HG03460 (cell line): ENCODE measurements at regions not wholly inside any gene's neighbourhood (a gene's known extent, or its start where the extent isn't known, plus 50 kb on each side); places are given as distances from the start of the nearest gene placed in this dataset.

ENCODE experiments used
- ATAC-seq: cut with Tn5 transposase; IDR thresholded peaks from one replicate; pipeline ENCODE4 v1.9.1; 2021; ENCODE audit not compliant: unreplicated experiment

GRCh38 chr6:156650896-156651390, 126.2 kb upstream of the ARID1B start:
- no peak for ATAC-seq

DNA sequence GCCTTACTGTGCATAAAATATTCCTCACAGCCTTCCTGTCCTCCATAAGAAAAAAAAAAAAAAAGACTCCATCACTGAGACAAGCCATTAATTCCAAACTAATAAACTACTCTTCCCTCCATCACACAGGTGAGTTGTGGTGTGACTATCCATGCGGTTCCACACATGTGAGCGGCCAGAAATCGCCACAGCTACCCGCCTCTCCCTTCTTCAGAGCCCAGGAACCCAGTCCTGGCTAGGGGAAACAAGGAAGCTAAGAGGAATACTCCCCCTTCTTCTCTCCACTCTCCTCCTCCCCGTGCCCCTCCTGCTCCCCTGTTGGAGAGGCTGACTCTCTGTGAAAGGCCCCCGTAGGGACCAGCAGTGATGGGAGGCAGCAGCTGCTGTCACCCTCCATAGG, 128.6 kb upstream of the ARID1B start:
- ATAC-seq = no peak

DNA sequence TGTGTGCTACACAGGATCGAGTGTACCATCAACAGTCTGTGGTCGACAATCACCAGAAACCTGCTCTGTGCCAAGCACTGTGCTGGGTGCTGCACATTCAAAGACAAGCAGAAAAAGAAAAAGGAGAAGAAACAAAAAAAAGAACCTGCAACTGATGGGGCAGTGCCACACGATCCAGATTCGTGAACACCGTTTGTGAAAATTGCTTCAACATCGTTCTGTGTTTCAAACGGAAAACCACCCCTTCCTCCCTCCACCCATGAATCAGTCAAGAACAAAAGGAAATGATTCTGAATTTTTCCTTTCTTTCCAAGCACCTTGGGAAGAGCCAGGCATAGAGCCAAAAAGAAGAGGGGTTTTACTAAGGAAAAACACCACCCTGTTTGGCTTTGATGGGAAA, 129.2 kb upstream of the ARID1B start:
- no peak for ATAC-seq

GRCh38 chr6:156647140-156647784, 129.9 kb upstream of the ARID1B start:
- no peak for ATAC-seq

- ATAC-seq = no peak
Measured at GRCh38 chr6:156646496-156646895, 130.7 kb upstream of the ARID1B start.

DNA sequence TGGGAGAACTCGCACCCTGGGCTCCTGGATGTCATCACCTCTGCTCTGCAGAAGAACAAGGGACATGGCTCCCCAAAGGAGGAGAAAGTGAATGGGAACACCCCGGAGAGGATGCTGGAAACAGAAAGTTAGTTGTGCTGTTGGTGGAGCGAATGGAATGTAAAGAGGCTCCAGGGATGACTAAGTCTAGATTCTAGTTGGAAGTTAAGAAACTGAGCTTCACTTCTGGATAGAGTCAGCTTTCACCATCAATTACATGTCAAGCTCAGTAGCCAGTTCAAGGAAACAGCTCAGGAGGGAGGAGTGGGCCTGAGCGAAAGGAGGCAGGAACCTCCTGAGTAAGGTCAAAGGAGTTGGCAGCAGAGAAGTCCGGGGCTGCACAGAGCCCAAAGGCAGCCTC, 132.1 kb upstream of the ARID1B start:
- ATAC-seq = no peak

DNA sequence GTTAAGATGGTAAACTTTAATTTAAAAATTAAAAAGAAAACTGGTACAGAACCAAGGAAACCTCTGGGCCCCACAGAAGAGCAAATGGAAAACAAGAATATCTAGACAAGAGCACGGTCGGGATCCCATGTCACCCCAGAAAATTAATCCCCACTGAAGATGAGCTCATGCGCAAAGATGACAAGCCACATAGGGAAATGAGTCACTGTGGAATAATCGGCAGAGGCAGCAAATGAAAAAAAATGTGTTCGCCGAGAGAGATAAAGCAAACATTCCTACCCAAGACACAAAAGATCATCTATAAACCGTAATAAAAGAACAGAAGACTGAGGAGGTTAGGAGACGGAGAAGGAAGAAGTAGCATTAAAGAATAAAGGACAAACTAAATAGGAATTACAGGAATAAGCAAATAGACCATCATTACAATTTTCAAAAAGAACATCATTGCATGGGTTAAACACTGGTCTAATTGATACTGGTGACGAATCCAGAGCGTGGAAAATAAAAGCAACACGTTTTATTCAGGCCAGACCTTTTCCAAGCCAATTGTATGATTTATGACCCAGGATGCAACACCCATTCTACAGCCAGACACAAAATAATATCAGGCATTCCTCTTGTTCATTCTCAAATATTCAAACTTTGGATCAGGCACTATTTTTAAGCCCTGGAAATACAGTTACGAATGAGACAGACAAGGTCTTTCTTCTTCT, 138.0 kb upstream of the ARID1B start:
- ATAC-seq = no peak

DNA sequence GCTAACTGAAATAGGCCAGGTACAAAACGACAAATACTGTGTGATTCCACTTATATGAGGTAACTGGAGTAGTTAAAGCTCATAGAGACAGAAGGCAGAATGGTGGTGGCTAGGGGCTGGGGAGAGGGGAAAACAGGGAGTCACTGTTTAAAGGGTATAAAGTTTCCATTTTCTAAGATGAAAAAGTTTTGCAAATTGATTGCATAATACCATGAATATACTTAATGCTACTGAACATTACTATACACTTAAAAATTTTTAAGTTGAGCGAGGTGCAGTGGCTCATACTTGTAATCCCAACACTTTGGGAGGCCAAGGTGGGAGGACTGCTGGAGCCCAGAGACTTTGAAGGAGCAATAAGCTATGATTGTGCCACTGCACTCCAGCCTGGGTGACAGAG, 138.6 kb upstream of the ARID1B start:
- ATAC-seq = no peak

GRCh38 chr6:156634951-156635371, 142.2 kb upstream of the ARID1B start:
- no peak for ATAC-seq

GRCh38 chr6:156634048-156634447, 143.1 kb upstream of the ARID1B start:
- ATAC-seq = no peak

GRCh38 chr6:156633291-156633690, 143.9 kb upstream of the ARID1B start:
- ATAC-seq = no peak

DNA sequence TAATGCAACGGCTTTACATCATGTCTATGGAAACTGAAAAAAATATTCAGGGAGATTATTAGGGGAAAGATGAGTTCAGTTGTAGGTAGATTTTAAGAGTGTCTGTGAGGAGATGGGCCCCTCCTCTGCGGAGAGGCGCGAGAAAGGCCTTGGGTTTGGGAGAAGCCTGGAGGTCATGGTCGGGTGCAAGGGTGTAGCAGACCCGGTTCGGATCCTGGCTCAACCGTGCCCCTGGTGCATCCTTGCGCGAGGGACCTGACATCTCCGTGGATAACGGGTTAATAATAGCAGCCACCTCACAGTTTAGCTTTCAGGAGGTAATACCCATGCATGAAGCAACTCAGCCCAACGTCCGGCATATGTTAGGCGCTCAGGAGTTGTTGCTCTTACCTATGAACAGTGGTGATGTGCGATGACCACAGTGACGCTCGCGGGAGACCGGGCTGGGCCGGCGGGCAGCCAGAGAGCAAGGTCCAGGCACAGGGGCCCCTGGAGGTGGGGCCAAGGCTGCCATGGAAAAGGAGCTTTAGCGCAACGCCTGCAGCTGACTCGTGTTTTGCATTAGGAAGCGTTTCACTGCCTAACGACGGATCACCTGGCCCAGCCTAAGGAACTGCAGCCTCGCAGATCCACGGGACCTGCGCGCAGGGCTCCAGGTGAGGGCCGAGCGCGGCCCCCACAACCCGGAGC, 146.4 kb upstream of the ARID1B start:
- no peak for ATAC-seq

DNA sequence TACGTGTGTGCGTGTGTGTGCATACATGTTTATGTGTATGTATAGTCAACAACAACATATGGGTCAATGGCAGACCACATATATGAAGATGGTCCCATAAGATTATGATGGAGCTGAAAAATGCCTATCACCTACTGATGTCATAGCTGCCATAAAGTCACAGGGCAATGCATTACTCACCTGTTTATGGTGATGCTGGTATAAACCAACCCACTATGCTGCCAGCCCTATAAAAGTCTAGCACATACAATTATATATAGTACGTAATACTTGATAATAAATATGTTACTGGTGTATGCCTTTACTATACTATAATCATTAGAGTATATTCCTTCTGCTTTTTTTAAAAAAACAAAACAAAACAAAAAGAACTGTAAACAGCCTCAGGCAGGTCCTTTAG, 148.4 kb upstream of the ARID1B start:
- ATAC-seq = no peak

DNA sequence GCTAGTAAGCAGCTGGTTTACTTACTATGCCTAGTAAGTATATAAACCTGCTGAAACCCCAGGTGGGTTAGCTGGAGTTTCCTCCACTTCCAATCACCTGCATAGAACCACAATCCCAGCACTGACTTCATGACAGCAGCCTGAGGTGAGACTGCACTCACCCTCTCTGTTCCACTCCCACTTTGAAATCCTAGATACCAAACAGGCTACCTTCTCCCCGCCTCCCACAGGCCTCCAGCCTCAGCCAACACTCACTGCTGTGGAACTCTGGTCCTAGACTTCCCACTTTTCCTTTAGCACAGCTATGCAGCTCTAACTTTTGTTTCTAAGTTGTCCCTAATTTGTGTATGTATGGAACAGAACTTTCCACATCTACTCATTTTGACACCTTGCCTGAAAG, 149.7 kb upstream of the ARID1B start:
- ATAC-seq = no peak

DNA sequence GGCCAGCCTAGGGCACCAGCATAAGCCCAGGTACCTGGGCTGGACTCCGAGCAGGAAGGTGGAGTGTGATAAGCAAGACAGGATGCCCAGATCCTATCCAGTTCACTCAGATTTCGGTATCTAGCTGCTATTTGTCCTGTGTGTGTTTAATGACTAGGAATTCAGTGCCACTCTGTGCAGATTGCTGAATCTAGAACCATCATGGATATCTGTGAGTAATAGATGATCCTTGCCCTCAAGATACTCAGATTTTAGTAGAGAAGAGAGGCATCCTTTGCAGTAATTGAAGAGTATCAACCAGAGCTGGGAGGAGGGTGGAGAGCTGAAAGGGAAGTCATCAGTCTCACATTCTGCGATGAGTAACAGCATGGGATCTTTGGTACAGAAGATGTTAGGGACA, 155.0 kb upstream of the ARID1B start:
- ATAC-seq = no peak

DNA sequence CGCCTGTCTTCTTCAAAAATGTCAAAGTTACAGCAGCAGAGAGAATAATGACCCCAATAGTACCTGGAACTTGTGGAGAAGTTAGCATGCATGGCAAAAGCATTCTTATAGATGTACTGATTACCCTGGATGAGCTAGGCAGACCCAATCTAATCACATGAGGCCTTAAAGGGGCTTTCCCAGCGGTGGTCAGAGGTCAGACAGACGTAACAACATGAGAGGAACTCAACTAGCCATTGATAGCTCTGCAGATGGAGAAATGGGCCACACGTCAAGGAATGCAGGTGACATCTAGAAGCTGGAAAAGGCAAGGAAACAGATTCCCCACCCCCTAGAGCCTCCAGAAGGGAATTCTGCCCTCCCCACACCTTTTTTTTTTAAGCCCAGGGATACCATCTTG, 156.8 kb upstream of the ARID1B start:
- ATAC-seq = no peak

GRCh38 chr6:156618600-156619205, 158.5 kb upstream of the ARID1B start:
- no peak for ATAC-seq

DNA sequence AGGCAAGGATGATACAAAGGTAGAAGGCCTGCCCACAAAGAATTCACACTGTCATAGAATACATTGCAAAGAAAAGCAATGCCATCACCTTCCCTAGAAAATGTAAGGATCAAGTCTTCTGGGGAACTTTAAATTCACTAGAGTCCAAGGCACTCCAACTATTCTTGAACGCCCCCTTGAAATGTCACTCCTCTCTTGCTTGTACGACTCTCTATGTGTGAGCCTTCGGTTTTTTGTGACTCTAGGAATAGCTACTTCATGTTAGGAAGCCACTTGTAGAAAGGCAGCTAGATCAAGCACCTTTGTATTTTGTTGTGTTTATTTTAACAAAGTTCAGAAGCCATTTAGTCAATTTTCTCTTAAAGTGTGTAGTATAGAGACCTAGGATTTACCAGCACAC, 159.2 kb upstream of the ARID1B start:
- ATAC-seq = no peak

GRCh38 chr6:156617376-156617775, 159.8 kb upstream of the ARID1B start:
- ATAC-seq = no peak

GRCh38 chr6:156616495-156616894, 160.7 kb upstream of the ARID1B start:
- ATAC-seq = no peak

DNA sequence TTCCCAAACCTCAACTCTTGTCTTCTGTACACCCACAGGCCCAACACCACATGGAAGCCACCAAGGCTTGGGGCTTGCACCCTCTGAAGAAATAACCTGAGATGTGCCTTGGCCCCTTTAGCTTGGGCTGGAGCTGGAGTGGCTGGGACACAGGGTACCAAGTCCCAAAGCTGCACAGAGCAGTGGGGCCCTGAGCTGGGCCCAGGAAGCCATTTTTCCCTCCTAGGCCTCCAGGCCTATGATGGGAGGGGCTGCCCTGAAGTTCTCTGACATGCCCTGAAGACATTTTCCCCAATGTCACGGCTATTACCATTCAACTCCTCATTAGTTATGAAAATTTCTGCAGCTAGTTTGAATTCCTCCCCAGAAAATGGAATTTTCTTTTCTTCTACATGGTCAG, 163.2 kb upstream of the ARID1B start:
- no peak for ATAC-seq

- no peak for ATAC-seq
Measured at GRCh38 chr6:156612361-156612760, 164.8 kb upstream of the ARID1B start.
